Muscle layer of colon (tissue), 2 donors: ENCODE measurements at regions not wholly inside any gene's neighbourhood (a gene's known extent, or its start where the extent isn't known, plus 50 kb on each side); places are given as distances from the start of the nearest gene placed in this dataset.
"Not testable (repeated sequence)": the region's sequence is repeated elsewhere in the genome, so short reads cannot be mapped to it uniquely, and the experiment has no call there.

Experiments
- H3K27ac ChIP-seq: one replicate; pipeline ENCODE4 v1.7.0; 2013; ENCODE audit warnings: low read depth, mild to moderate bottlenecking, low read length, moderate library complexity
- H3K27me3 ChIP-seq, 2 donors: one replicate each; pipeline ENCODE4 v1.7.0; 2013; ENCODE audit warnings: low read length in 2 of 2, mild to moderate bottlenecking in 2 of 2; ENCODE audit not compliant: insufficient read depth in 2 of 2, control insufficient read depth in 1 of 2
- H3K36me3 ChIP-seq: one replicate; pipeline ENCODE4 v1.7.0; 2013; ENCODE audit warnings: mild to moderate bottlenecking, low read length; ENCODE audit not compliant: insufficient read depth
- H3K4me1 ChIP-seq: one replicate; pipeline ENCODE4 v1.7.0; 2013; ENCODE audit warnings: mild to moderate bottlenecking, low read length; ENCODE audit not compliant: insufficient read depth
- H3K4me3 ChIP-seq, 2 donors: one replicate each; pipeline ENCODE4 v1.7.0; 2013; ENCODE audit warnings: low read length in 2 of 2, low read depth in 1 of 2, mild to moderate bottlenecking in 1 of 2, moderate library complexity in 1 of 2
- H3K9ac ChIP-seq: one replicate; pipeline ENCODE4 v1.7.0; 2013; ENCODE audit warnings: low read length
- H3K9me3 ChIP-seq: one replicate; pipeline ENCODE4 v1.7.0; 2013; ENCODE audit warnings: mild to moderate bottlenecking, low read length
- donor health status: abdominal sarcoma.
- donor health status: Adenocarcinoma of cecum.

DNA sequence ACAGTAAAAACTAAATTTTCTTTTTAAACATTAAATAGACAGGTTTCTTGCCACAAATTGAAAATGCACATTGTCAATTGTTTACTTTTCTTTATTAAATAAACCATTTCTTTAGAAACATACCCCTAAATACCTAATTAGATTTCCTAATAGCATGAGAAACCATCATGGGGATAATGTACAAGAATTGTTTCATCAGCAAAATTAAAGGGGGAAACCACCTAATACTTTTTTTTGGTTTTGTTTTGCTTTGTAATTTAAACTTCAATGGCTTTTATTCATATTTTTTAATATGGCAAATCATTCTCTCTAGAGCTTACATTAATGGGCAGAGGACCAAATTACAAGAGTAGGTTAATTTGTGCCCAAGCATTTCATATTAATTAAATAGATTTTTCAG is 987.9 kb downstream of the EPHA7 start:
- Histone ChIP-seq H3K27me3 (no peaks in the 10 kb centered on the region), H3K9me3 (no peaks in the 10 kb centered on the region), H3K36me3 (no peaks in the 10 kb centered on the region), H3K4me3 (no peak overlapping the region), H3K27ac (no peak overlapping the region), H3K9ac (no peak overlapping the region), H3K4me1 (no peaks in the 10 kb centered on the region)

DNA sequence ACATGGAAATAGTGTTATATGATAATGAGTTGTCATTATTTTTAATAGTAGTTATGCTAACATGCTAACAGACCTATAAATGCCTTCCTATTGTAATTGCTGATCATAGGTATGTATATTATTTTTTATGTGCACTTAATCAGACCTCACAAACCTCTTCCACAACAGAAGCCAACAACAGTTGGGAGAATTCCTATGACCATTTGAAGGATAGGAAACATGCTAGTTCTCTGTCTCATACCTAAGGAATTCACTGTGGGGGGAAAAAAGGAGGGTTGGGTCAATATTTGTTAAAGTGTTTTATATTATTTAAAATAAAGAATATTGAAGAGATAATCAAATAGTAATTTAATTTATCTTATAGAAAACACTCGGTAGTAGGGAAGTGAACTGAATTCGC is 990.9 kb downstream of the EPHA7 start:
- Histone ChIP-seq H3K27me3 (no peaks in the 10 kb centered on the region), H3K27ac (no peak overlapping the region), H3K4me3 (no peak overlapping the region), H3K36me3 (no peaks in the 10 kb centered on the region), H3K9me3 (no peaks in the 10 kb centered on the region), H3K9ac (no peak overlapping the region), H3K4me1 (no peaks in the 10 kb centered on the region)

DNA sequence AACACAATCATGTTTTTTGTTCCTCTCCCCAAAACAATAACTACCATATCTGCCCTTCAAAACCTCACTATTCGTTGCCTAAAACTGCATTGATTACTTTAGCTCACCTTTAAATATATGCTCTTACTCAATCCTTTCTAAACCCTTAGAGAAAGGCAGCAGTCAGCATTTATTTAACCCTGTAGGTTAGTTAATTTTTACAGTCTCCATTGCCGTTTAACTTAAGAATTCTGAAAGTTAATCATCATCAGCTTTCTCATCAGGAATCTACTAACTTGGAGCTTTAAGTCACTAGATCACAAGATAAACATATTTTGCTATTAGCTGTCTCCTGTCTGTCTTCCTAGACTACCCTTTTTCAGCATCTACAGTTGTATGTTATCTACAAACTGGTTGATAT is 991.9 kb downstream of the EPHA7 start:
- Histone ChIP-seq H3K4me1 (no peaks in the 10 kb centered on the region), H3K36me3 (no peaks in the 10 kb centered on the region), H3K4me3 (no peak overlapping the region), H3K27me3 (no peaks in the 10 kb centered on the region), H3K27ac (no peak overlapping the region), H3K9me3 (no peaks in the 10 kb centered on the region), H3K9ac (no peak overlapping the region)

DNA sequence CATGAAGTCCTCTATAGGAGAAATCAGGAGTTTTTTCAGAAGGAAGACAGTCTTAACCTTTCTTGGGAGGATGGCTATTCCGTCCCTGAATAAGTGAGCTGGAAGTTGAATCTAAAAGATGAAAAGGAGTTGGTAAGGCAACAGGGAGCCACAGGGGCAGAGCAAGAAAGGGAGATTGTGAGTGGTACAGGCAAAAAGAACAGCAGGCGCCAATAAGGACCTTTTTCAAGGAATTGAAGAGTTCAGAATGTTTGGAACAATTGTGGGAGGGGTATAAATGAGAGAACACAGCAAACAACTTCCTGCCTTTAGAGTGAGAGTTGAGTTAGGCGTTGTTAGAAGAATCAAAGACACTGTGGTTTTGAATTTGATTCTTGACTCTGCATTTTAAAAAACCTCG is 1003.7 kb downstream of the EPHA7 start:
- Histone ChIP-seq H3K27ac (no peak overlapping the region), H3K9ac (no peak overlapping the region), H3K36me3 (no peaks in the 10 kb centered on the region), H3K4me3 (no peak overlapping the region), H3K4me1 (no peaks in the 10 kb centered on the region), H3K27me3 (no peaks in the 10 kb centered on the region), H3K9me3 (no peaks in the 10 kb centered on the region)

DNA sequence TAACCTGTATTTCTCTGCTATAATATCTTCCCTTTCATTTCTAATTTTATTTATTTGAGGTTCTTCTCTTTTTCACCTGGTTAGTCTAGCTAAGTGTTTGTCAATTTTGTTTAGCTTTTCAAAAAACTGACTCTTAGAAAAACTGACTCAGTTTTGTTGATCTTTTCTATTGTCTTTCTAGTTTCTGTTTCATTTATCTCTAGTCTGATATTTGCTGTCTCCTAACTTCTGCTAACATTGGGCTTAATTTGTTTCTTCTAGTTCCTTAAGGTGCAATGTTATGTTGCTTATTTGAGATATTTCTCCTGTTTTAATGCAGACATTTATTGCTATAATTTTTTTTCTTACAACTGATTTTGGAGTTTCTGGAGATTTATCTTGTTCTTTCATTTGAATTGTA is 1011.0 kb downstream of the EPHA7 start:
- Histone ChIP-seq H3K4me1 (no peaks in the 10 kb centered on the region), H3K4me3 (no peak overlapping the region), H3K36me3 (no peaks in the 10 kb centered on the region), H3K9ac (no peak overlapping the region), H3K27ac (no peak overlapping the region), H3K27me3 (no peaks in the 10 kb centered on the region), H3K9me3 (no peaks in the 10 kb centered on the region)

DNA sequence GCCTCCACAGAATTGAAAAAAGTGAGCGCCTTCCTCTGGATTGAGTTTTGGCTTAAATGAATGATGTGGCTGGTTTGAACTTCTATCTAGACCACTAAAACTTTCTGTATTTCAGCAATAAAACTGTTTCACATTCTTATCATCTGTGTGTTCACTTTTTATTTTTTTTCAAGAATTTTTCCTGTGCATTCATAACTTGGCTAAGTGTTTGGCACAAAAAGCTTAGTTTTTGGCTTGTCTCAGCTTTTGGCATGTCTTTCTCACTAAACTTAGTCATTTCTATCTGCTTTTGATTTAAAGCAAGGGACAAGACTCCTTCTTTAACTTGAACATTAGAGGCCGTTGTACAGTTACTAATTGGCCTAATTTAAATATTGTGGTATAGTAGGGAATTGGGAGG is 1015.1 kb downstream of the EPHA7 start:
- no peak overlapping the region for H3K4me3 ChIP-seq
- no peaks in the 10 kb centered on the region for H3K4me1 ChIP-seq
- H3K27me3 ChIP-seq, result no peaks in the 10 kb centered on the region
- no peak overlapping the region for H3K27ac ChIP-seq
- no peak overlapping the region for H3K9ac ChIP-seq
- no peaks in the 10 kb centered on the region for H3K9me3 ChIP-seq
- no peaks in the 10 kb centered on the region for H3K36me3 ChIP-seq

- no peaks in the 10 kb centered on the region for H3K36me3 ChIP-seq
- H3K4me1 ChIP-seq, result no peaks in the 10 kb centered on the region
- H3K27me3 ChIP-seq, result no peaks in the 10 kb centered on the region
- no peak overlapping the region for H3K27ac ChIP-seq
- no peak overlapping the region for H3K4me3 ChIP-seq
- no peak overlapping the region for H3K9ac ChIP-seq
- H3K9me3 ChIP-seq, result no peaks in the 10 kb centered on the region
These were observed 1019.4 kb downstream of the EPHA7 start for GRCh38 chr6:92399911-92400310.

DNA sequence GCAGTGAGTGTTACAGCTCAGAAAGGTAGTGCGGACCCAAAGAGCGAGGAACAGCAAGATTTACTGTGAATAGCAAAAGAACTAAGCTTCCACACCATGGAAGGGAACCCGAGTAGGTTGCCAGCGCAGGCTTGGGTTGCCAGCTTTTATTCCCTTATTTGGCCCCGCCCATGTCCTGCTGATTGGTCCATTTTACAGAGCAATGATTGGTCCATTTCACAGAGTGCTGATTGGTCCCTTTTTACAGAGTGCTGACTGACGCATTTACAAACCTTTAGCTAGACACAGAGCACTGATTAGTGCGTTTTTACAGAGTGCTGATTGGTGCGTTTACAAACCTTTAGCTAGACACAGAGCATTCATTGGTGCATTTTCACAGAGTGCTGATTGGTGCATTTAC is 1030.7 kb downstream of the EPHA7 start:
- not testable (repeated sequence) for H3K9ac ChIP-seq, H3K4me3 ChIP-seq, H3K9me3 ChIP-seq, H3K27me3 ChIP-seq, H3K4me1 ChIP-seq, H3K36me3 ChIP-seq, H3K27ac ChIP-seq

GRCh38 chr6:92380803-92381601 is 1038.4 kb downstream of the EPHA7 start:
- Histone ChIP-seq H3K27ac (no peak overlapping the region), H3K27me3 (no peaks in the 10 kb centered on the region), H3K9ac (no peak overlapping the region), H3K4me3 (no peak overlapping the region), H3K36me3 (no peaks in the 10 kb centered on the region), H3K9me3 (no peaks in the 10 kb centered on the region), H3K4me1 (peaks cover 7% of the 10 kb centered on the region)

DNA sequence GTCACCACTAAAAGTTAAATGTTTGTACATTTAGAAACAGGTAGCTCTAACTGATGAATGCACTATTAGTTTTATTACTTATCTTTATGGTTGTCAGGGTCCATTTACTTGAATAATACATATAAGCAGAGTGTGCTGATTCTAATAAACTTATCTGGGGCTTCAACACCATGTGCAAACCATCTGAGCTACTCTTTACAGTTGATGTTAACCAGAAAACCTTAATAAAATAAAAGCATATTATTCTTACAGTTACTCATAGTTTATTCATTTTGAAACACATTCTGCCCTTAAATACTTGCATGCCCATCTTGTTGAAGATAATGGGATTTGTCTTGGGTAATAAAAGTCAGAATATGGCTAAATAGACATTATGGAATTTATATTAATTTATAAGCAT is 1042.2 kb downstream of the EPHA7 start:
- H3K36me3 ChIP-seq, result no peaks in the 10 kb centered on the region
- no peak overlapping the region for H3K9ac ChIP-seq
- H3K27me3 ChIP-seq, result no peaks in the 10 kb centered on the region
- no peak overlapping the region for H3K4me3 ChIP-seq
- no peaks in the 10 kb centered on the region for H3K9me3 ChIP-seq
- H3K4me1 ChIP-seq, result peaks cover 7% of the 10 kb centered on the region
- no peak overlapping the region for H3K27ac ChIP-seq

GRCh38 chr6:92376691-92377090 is 1042.7 kb downstream of the EPHA7 start:
- Histone ChIP-seq H3K27ac (no peak overlapping the region), H3K9me3 (no peaks in the 10 kb centered on the region), H3K9ac (no peak overlapping the region), H3K4me3 (no peak overlapping the region), H3K36me3 (no peaks in the 10 kb centered on the region), H3K27me3 (no peaks in the 10 kb centered on the region), H3K4me1 (peaks cover 7% of the 10 kb centered on the region)
